Loucy (cell line): ENCODE measurements at regions not wholly inside any gene's neighbourhood (a gene's known extent, or its start where the extent isn't known, plus 50 kb on each side); places are given as distances from the start of the nearest gene placed in this dataset.

Source experiments
- CTCF ChIP-seq: fragments of 200-600 bp; sonication (generic); conservative IDR thresholded peaks from 2 replicates; pipeline ENCODE4 v1.5.1; 2014; ENCODE audit warnings: mild to moderate bottlenecking, antibody characterized with exemption, low read length
- EZH2phosphoT487 ChIP-seq: fragments of 200-600 bp; IDR thresholded peaks from 2 replicates; pipeline ENCODE4 v1.6.1; 2018; ENCODE audit warnings: antibody characterized with exemption, mild to moderate bottlenecking, moderate library complexity, borderline replicate concordance

- TF ChIP-seq CTCF (no peak), EZH2phosphoT487 (no peak)
These were observed 770.7 kb upstream of the ALCAM start for GRCh38 chr3:104596054-104596453.
